VCaP (cell line): ENCODE measurements at regions not wholly inside any gene's neighbourhood (a gene's known extent, or its start where the extent isn't known, plus 50 kb on each side); places are given as distances from the start of the nearest gene placed in this dataset.
A peak's percentile ranks its signal among the peaks of the same experiment; 100 is the strongest.

ENCODE experiments used
- H3K27ac ChIP-seq: fragments of 450-650 bp; 2 replicates; pipeline ENCODE4 v1.5.1; 2017
- CTCF ChIP-seq: fragments of 450-650 bp; conservative IDR thresholded peaks from 2 replicates; pipeline ENCODE4 v1.5.1; 2017; ENCODE audit warnings: mild to moderate bottlenecking, moderate library complexity

DNA sequence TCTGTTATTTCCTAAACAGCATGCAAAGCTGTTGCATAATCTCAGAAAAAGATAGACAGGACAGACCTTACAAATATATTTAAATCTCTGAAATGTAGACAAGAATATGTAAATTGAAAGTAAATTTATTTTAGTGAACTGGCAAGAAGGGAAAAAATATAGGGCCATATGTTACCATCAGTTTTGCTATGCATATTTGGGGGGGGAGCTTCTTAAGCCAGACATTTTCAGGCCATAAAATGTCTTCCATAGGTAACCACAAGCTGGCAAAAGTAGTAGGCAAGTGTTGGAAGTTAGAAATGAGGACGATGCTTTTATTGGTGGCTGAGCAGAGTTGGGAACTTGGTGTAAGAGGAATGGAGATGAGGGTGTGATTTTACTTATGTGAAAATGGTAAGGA, 272.0 kb upstream of the CXXC4 start:
- no peak overlapping the region for H3K27ac ChIP-seq
- no peak for TF ChIP-seq CTCF

DNA sequence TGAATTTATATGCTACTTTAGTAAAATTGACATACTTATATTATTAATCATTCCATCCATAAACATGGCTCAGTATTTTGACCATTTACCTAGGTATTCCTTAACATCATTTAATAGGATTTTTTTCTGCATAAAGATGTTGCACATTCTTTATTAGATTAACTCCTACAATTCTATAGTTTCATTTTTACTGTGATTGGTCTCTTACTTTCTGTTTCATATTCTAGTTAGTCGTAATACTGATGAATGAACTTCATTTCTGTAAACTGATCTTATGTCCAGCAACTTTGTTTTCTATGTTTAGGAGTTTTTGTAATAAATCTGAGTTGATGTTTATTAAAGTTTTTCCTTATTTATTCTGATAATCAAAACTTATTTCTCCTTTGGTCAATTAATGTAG, 278.2 kb upstream of the CXXC4 start:
- TF ChIP-seq CTCF = no peak
- no peak overlapping the region for H3K27ac ChIP-seq

GRCh38 chr4:104795264-104795939, 300.7 kb upstream of the CXXC4 start:
- no peak overlapping the region for H3K27ac ChIP-seq
- TF ChIP-seq CTCF = no peak

- H3K27ac ChIP-seq = no peak overlapping the region
- no peak for TF ChIP-seq CTCF
Observed at GRCh38 chr4:104811727-104812126, 317.0 kb upstream of the CXXC4 start.

DNA sequence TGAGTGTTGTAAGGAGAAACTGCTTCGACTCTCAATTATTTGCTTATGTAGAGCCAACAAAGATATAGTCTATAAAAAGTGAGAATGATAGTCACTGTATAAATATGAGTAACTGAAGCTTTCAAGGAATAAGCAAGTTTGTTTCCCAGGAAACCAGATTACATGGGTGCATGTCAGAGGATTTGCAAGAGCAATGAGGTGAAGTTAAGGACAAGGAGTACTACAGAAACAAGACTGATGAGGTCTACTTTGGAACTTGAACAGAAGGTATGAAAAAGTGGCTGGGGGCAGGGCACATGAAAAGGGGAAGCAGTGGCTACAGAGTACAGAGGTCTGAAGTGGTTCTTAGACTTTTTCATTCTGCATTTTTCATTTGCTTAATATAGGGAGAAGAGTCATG, 321.0 kb upstream of the CXXC4 start:
- peak overlapping the region; percentile 41; the same call in 1 of the 2 replicates for H3K27ac ChIP-seq
- no peak for TF ChIP-seq CTCF

DNA sequence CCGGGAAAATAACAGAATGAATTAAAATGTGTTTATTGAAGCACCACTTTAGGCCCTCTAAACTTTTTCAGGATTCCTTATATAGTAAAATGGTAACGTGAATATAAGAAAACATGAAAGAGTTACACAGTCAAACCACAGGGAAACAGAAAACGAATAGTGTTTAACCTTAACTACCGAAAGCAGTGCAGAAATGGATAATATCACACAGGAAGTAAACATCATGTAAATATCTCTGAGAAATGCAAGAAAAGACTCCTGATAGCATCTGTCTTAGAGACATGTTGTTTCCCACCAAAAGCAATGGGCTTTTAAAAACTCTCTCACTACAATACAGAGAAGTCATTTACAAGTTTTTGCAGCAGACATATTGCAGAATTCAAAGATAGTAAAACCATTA, 323.9 kb upstream of the CXXC4 start:
- TF ChIP-seq CTCF = no peak
- H3K27ac ChIP-seq = no peak overlapping the region

GRCh38 chr4:104826171-104826570, 320.5 kb upstream of the TET2 start:
- no peak for TF ChIP-seq CTCF
- H3K27ac ChIP-seq = no peak overlapping the region
